SK-N-SH (cell line): ENCODE measurements at regions not wholly inside any gene's neighbourhood (a gene's known extent, or its start where the extent isn't known, plus 50 kb on each side); places are given as distances from the start of the nearest gene placed in this dataset.

Source experiments
- CTCF ChIA-PET: fragments of 300-600, 350-600 bp; formaldehyde crosslinking; extraction: SDS; loops from one replicate; lab custom pipeline; 2021; lab: Yijun Ruan, JAX
- POLR2A ChIA-PET: fragments of 350-600 bp; sonication (Branson Sonifier 250); formaldehyde crosslinking; extraction: SDS; loops from one replicate; lab custom pipeline; 2020; ENCODE audit warnings: antibody characterized with exemption, inconsistent platforms; lab: Yijun Ruan, JAX
- DNase-seq: peaks from one replicate; pipeline ENCODE4 v3.0.0; 2012
- H2AFZ ChIP-seq: fragments of 200-600 bp; sonication (generic); 2 replicates; pipeline ENCODE4 v1.8.1; 2016; ENCODE audit warnings: antibody characterized with exemption, mild to moderate bottlenecking, low read depth
- H3F3A ChIP-seq: fragments of 200-600 bp; sonication (generic); replicated peaks from 2 replicates; pipeline ENCODE3; 2016; ENCODE audit warnings: antibody characterized with exemption, mild to moderate bottlenecking; ENCODE audit not compliant: insufficient read depth
- H3K27ac ChIP-seq, 2 experiments: fragments of 200-500 bp in 1 of 2; fragments of 200-600 bp in 1 of 2; sonication (Bioruptor generic) in 1 of 2; sonication (generic), shearing (Covaris generic) in 1 of 2; 2 replicates each; pipeline versions ENCODE4 v1.5.1 to v1.6.1; 2014 to 2016; ENCODE audit warnings: low read depth in 2 of 2, inconsistent platforms in 1 of 2, low read length in 1 of 2, mild to moderate bottlenecking in 1 of 2, mixed read lengths in 1 of 2
- H3K27me3 ChIP-seq: fragments of 200-600 bp; sonication (generic), shearing (Covaris generic); 2 replicates; pipeline ENCODE4 v1.6.1; 2016; ENCODE audit warnings: mixed run types; ENCODE audit not compliant: insufficient read depth
- H3K36me3 ChIP-seq, 2 experiments: fragments of 200-500 bp in 1 of 2; fragments of 200-600 bp in 1 of 2; sonication (Bioruptor generic) in 1 of 2; sonication (generic) in 1 of 2; replicated peaks in 1 of 2; 2 replicates each; pipeline versions ENCODE3 to v1.5.1; 2014 to 2016; ENCODE audit warnings: low read length in 1 of 2, mild to moderate bottlenecking in 1 of 2; ENCODE audit not compliant: insufficient read depth in 2 of 2, control insufficient read depth in 1 of 2
- H3K4me1 ChIP-seq, 2 experiments: fragments of 200-500 bp in 1 of 2; fragments of 200-600 bp in 1 of 2; sonication (Bioruptor generic) in 1 of 2; sonication (generic), shearing (Covaris generic) in 1 of 2; 2 replicates each; pipeline versions ENCODE4 v1.5.1 to v1.6.1; 2014 to 2016; ENCODE audit warnings: low read depth in 1 of 2, low read length in 1 of 2, mixed run types in 1 of 2; ENCODE audit not compliant: insufficient read depth in 2 of 2, control insufficient read depth in 1 of 2
- H3K4me2 ChIP-seq: fragments of 200-600 bp; sonication (generic), shearing (Covaris generic); 2 replicates; pipeline ENCODE4 v1.6.1; 2017; ENCODE audit warnings: mixed run types
- H3K4me3 ChIP-seq, 2 experiments: fragments of 200-500 bp in 1 of 2; fragments of 200-600 bp in 1 of 2; sonication (Bioruptor generic) in 1 of 2; sonication (generic), shearing (Covaris generic) in 1 of 2; 2 replicates each; pipeline versions ENCODE4 v1.5.1 to v1.8.1; 2014 to 2016; ENCODE audit warnings: low read depth in 2 of 2, inconsistent platforms in 1 of 2, low read length in 1 of 2, mild to moderate bottlenecking in 1 of 2, mixed read lengths in 1 of 2, moderate library complexity in 1 of 2
- H3K79me2 ChIP-seq: fragments of 200-600 bp; sonication (generic); 2 replicates; pipeline ENCODE4 v1.8.1; 2017; ENCODE audit warnings: mild to moderate bottlenecking; ENCODE audit not compliant: insufficient read depth
- H3K9ac ChIP-seq: fragments of 200-600 bp; sonication (generic); 2 replicates; pipeline ENCODE4 v1.6.1; 2017; ENCODE audit warnings: mixed run types
- H3K9me2 ChIP-seq: fragments of 200-600 bp; sonication (generic); 2 replicates; pipeline ENCODE4 v1.6.1; 2017; ENCODE audit warnings: mixed run types
- H3K9me3 ChIP-seq: fragments of 200-600 bp; sonication (generic); 2 replicates; pipeline ENCODE4 v1.6.1; 2017; ENCODE audit warnings: mixed run types, mild to moderate bottlenecking, moderate library complexity
- H4K20me1 ChIP-seq: fragments of 200-600 bp; sonication (generic); 2 replicates; pipeline ENCODE4 v1.6.1; 2017; ENCODE audit warnings: mild to moderate bottlenecking, mixed run types; ENCODE audit not compliant: insufficient read depth
- CHD2 ChIP-seq: fragments of 150-350 bp; IDR thresholded peaks from 2 replicates; pipeline ENCODE4 v1.6.1; 2018; ENCODE audit warnings: low read length; ENCODE audit not compliant: partially characterized antibody
- ELF1 ChIP-seq: IDR thresholded peaks from 2 replicates; pipeline ENCODE4 v1.4.0; 2012
- JUND ChIP-seq: IDR thresholded peaks from 2 replicates; pipeline ENCODE4 v1.4.0; 2012
- NFIC ChIP-seq: IDR thresholded peaks from 2 replicates; pipeline ENCODE4 v1.4.0; 2012; ENCODE audit warnings: borderline replicate concordance
- NRF1 ChIP-seq: IDR thresholded peaks from 2 replicates; pipeline ENCODE4 v1.6.1; 2012; ENCODE audit warnings: low read depth, mild to moderate bottlenecking, low read length
- RAD21 ChIP-seq: IDR thresholded peaks from 2 replicates; pipeline ENCODE4 v1.6.1; 2012; ENCODE audit warnings: mild to moderate bottlenecking, low read length
- RXRA ChIP-seq: IDR thresholded peaks from 2 replicates; pipeline ENCODE4 v1.4.0; 2012; ENCODE audit warnings: low read depth, mild to moderate bottlenecking, borderline replicate concordance
- SIN3A ChIP-seq: IDR thresholded peaks from 2 replicates; pipeline ENCODE4 v1.6.1; 2012; ENCODE audit warnings: low read depth, mild to moderate bottlenecking, low read length, moderate library complexity, borderline replicate concordance
- TAF1 ChIP-seq: IDR thresholded peaks from 2 replicates; pipeline ENCODE4 v1.6.1; 2012; ENCODE audit warnings: low read depth, mild to moderate bottlenecking, low read length, moderate library complexity, borderline replicate concordance
- TCF12 ChIP-seq: IDR thresholded peaks from 2 replicates; pipeline ENCODE4 v1.4.0; 2012
- TEAD4 ChIP-seq: IDR thresholded peaks from 2 replicates; pipeline ENCODE4 v1.4.0; 2012; ENCODE audit warnings: mild to moderate bottlenecking, borderline replicate concordance; ENCODE audit not compliant: insufficient read depth
- YY1 ChIP-seq: IDR thresholded peaks from 2 replicates; pipeline ENCODE4 v1.4.0; 2012; ENCODE audit warnings: low read depth, mild to moderate bottlenecking
- ZBTB33 ChIP-seq: IDR thresholded peaks from 2 replicates; pipeline ENCODE4 v1.4.0; 2012; ENCODE audit warnings: low read depth, borderline replicate concordance
- whole genome bisulfite sequencing: methylation state at CpG from one replicate; pipeline ENCODE4 v1.1.6; 2017; ENCODE audit warnings: low lambda C conversion rate; 5-methylcytosine and 5-hydroxymethylcytosine counted together
- TF ChIP-seq, protein P1 (sequence below): IDR thresholded peaks from 2 replicates; pipeline ENCODE4 v1.6.1; 2012; ENCODE audit warnings: mild to moderate bottlenecking, low read depth, low read length, moderate library complexity
- TF ChIP-seq, protein P2 (sequence below): fragments of 200-600 bp; sonication (generic); IDR thresholded peaks from 2 replicates; pipeline ENCODE4 v1.6.1; 2017; ENCODE audit warnings: antibody characterized with exemption, mild to moderate bottlenecking, moderate library complexity

DNA sequence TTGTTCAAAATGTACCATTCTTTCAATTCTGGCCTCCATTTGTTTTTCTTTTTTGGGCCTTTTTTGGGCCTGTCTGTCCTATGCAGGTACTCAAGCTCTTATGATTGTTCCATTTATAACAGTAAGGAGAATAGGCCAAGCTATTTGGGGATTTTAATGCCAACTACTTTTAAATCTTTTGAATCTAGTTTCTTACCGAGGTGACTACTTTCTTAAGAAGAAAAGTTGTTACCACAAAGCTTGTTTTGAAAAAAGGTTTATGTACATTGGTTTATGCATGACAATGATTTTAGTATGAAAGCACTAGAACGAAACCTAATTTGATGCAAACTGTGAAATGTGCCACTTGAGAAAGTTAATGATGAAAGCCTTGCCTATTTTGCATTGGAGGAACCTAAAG, 98.3 kb upstream of the MTHFD1L start:
- Histone ChIP-seq H3K79me2 (no peaks in the 10 kb centered on the region), H3K27me3 (peaks cover 12% of the 10 kb centered on the region; the same call in 1 of the 2 replicates), H3K4me3 (no peak overlapping the region), H3K27ac (no peak overlapping the region), H3F3A (no peaks in the 10 kb centered on the region), H3K36me3 (no peaks in the 10 kb centered on the region), H3K9me3 (no peaks in the 10 kb centered on the region), H2AFZ (no peak overlapping the region), H3K4me1 (peaks cover 0 to 4% of the 10 kb centered on the region in 2 experiments; a peak in 1 of 4 replicates), H3K4me2 (no peak overlapping the region), H4K20me1 (no peaks in the 10 kb centered on the region), H3K9me2 (no peaks in the 10 kb centered on the region), H3K9ac (no peak overlapping the region)
- no peak for DNase-seq
- TF ChIP-seq TAF1 (no peak), RAD21 (no peak), JUND (no peak), NFIC (no peak), ZBTB33 (no peak)
- 19% methylated on average over 2 of the region's 2 CpGs for WGBS
- POLR2A ChIA-PET: no interaction called here
- CTCF ChIA-PET: no interaction called here

- no peak overlapping the region for H3K4me3 ChIP-seq
- 32% methylated on average over 7 of the region's 7 CpGs for WGBS
- no peaks in the 10 kb centered on the region for H4K20me1 ChIP-seq
- POLR2A ChIA-PET: no interaction called here
- H3K9ac ChIP-seq: no peak overlapping the region
- no peaks in the 10 kb centered on the region for H3K36me3 ChIP-seq
- no peak overlapping the region for H3K27ac ChIP-seq
- H3K9me3 ChIP-seq: no peaks in the 10 kb centered on the region
- CTCF ChIA-PET: no interaction called here
- DNase-seq: no peak
- TF ChIP-seq NRF1: no peak
- no peak for TF ChIP-seq NFIC
- TF ChIP-seq ELF1: no peak
- TF ChIP-seq RXRA: no peak
- TF ChIP-seq, protein P1, sequence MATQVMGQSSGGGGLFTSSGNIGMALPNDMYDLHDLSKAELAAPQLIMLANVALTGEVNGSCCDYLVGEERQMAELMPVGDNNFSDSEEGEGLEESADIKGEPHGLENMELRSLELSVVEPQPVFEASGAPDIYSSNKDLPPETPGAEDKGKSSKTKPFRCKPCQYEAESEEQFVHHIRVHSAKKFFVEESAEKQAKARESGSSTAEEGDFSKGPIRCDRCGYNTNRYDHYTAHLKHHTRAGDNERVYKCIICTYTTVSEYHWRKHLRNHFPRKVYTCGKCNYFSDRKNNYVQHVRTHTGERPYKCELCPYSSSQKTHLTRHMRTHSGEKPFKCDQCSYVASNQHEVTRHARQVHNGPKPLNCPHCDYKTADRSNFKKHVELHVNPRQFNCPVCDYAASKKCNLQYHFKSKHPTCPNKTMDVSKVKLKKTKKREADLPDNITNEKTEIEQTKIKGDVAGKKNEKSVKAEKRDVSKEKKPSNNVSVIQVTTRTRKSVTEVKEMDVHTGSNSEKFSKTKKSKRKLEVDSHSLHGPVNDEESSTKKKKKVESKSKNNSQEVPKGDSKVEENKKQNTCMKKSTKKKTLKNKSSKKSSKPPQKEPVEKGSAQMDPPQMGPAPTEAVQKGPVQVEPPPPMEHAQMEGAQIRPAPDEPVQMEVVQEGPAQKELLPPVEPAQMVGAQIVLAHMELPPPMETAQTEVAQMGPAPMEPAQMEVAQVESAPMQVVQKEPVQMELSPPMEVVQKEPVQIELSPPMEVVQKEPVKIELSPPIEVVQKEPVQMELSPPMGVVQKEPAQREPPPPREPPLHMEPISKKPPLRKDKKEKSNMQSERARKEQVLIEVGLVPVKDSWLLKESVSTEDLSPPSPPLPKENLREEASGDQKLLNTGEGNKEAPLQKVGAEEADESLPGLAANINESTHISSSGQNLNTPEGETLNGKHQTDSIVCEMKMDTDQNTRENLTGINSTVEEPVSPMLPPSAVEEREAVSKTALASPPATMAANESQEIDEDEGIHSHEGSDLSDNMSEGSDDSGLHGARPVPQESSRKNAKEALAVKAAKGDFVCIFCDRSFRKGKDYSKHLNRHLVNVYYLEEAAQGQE: no peak
- no peak for TF ChIP-seq ZBTB33
- TF ChIP-seq YY1: no peak
- TF ChIP-seq TCF12: no peak
- TF ChIP-seq RAD21: no peak
- TF ChIP-seq JUND: no peak
- TF ChIP-seq, protein P2, sequence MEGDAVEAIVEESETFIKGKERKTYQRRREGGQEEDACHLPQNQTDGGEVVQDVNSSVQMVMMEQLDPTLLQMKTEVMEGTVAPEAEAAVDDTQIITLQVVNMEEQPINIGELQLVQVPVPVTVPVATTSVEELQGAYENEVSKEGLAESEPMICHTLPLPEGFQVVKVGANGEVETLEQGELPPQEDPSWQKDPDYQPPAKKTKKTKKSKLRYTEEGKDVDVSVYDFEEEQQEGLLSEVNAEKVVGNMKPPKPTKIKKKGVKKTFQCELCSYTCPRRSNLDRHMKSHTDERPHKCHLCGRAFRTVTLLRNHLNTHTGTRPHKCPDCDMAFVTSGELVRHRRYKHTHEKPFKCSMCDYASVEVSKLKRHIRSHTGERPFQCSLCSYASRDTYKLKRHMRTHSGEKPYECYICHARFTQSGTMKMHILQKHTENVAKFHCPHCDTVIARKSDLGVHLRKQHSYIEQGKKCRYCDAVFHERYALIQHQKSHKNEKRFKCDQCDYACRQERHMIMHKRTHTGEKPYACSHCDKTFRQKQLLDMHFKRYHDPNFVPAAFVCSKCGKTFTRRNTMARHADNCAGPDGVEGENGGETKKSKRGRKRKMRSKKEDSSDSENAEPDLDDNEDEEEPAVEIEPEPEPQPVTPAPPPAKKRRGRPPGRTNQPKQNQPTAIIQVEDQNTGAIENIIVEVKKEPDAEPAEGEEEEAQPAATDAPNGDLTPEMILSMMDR: no peak
- TF ChIP-seq SIN3A: no peak
- no peak for TF ChIP-seq CHD2
- no peak for TF ChIP-seq TEAD4
- no peaks in the 10 kb centered on the region for H3K79me2 ChIP-seq
- no peak overlapping the region for H3K4me2 ChIP-seq
- H3K4me1 ChIP-seq: peaks cover 0 to 4% of the 10 kb centered on the region in 2 experiments; a peak in 1 of 4 replicates
- peaks cover 12% of the 10 kb centered on the region; the same call in 1 of the 2 replicates for H3K27me3 ChIP-seq
- H3K9me2 ChIP-seq: no peaks in the 10 kb centered on the region
- no peaks in the 10 kb centered on the region for H3F3A ChIP-seq
- no peak overlapping the region for H2AFZ ChIP-seq
Observed at GRCh38 chr6:150767571-150768018, 97.9 kb upstream of the MTHFD1L start.
